ENCODE measurements at regions not wholly inside any gene's neighbourhood (a gene's known extent, or its start where the extent isn't known, plus 50 kb on each side); places are given as distances from the start of the nearest gene placed in this dataset.

- TF ChIP-seq POLR2AphosphoS5 (IDR thresholded peaks at IDR 0.05; ENCODE audit: low read depth), result no peak
- TF ChIP-seq SPI1 (IDR thresholded peaks at IDR 0.05; ENCODE audit: borderline replicate concordance, low read depth), result no peak
Observed at GRCh38 chr11:37456746-37457145, 858.7 kb upstream of the RAG2 start.

Measured in HL-60 (cell line).